ENCODE measurements at regions not wholly inside any gene's neighbourhood (a gene's known extent, or its start where the extent isn't known, plus 50 kb on each side); places are given as distances from the start of the nearest gene placed in this dataset.

DNA sequence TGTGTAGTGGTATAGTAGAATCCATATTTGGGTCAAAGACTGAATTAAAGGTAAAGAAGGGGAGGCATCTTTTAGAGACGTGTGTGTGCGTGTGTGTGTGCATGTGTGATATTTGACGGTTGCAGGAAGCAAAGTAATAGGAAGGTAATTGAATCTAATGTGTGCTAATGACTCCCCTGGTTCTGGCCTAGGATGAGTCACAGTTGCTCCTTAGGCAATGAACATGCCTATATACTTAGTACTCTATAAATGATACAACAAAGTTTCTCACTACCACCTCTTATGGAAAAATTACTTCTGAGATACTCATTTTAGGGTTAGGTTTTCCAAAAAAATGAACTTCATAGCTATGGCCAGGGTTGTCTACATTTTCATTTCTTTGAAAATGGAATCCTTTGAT is 409.6 kb downstream of the GUCY1A2 start:
- TF ChIP-seq EZH2 (IDR thresholded peaks at IDR 0.05; ENCODE audit: insufficient read depth, low read length) (no peak), CTCF (IDR thresholded peaks at IDR 0.05; ENCODE audit: insufficient read depth, low read depth, low read length) (no peak)

Measured in astrocyte (in vitro differentiated cells and primary cell).